ENCODE measurements at regions not wholly inside any gene's neighbourhood (a gene's known extent, or its start where the extent isn't known, plus 50 kb on each side); places are given as distances from the start of the nearest gene placed in this dataset.

DNA sequence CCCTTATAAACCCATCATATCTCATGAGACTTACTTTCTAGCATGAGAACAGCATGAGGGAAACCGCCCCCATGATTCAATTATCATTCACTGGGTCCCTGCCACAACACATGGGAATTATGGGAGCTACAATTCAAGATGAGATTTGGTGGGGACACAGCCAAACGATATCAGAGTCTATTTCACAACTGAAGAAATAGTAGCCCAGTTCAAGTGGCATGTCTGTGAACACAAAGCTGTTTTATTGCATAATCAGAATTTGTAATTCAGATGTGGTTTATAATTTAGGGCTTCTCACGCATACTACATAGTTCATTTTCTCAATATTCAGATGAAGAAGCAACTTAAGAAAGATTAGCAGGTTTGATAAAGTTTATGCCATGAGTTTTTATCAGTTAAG lies 1188.0 kb upstream of the ALCAM start:
- TF ChIP-seq, protein P1, sequence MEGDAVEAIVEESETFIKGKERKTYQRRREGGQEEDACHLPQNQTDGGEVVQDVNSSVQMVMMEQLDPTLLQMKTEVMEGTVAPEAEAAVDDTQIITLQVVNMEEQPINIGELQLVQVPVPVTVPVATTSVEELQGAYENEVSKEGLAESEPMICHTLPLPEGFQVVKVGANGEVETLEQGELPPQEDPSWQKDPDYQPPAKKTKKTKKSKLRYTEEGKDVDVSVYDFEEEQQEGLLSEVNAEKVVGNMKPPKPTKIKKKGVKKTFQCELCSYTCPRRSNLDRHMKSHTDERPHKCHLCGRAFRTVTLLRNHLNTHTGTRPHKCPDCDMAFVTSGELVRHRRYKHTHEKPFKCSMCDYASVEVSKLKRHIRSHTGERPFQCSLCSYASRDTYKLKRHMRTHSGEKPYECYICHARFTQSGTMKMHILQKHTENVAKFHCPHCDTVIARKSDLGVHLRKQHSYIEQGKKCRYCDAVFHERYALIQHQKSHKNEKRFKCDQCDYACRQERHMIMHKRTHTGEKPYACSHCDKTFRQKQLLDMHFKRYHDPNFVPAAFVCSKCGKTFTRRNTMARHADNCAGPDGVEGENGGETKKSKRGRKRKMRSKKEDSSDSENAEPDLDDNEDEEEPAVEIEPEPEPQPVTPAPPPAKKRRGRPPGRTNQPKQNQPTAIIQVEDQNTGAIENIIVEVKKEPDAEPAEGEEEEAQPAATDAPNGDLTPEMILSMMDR (IDR thresholded peaks at IDR 0.05): no peak
- no peak for TF ChIP-seq POLR2AphosphoS5 (IDR thresholded peaks at IDR 0.05)

All from sigmoid colon (tissue), 4 donors.